Large intestine (tissue), 3 donors: ENCODE measurements at regions not wholly inside any gene's neighbourhood (a gene's known extent, or its start where the extent isn't known, plus 50 kb on each side); places are given as distances from the start of the nearest gene placed in this dataset.

Experiments
- DNase-seq, 2 donors: peaks; one replicate each; pipeline versions ENCODE4 v3.0.0 to v3.0.0-alpha.2; 2013
- H3K27ac ChIP-seq: one replicate; pipeline ENCODE4 v1.5.1; 2013; ENCODE audit warnings: low read length
- H3K27me3 ChIP-seq: 2 replicates; pipeline ENCODE4 v1.6.1; 2013; ENCODE audit warnings: low read length; ENCODE audit not compliant: control insufficient read depth, insufficient read depth
- H3K36me3 ChIP-seq: 2 replicates; pipeline ENCODE4 v1.6.1; 2013; ENCODE audit warnings: low read length; ENCODE audit not compliant: control insufficient read depth, insufficient read depth
- H3K4me1 ChIP-seq: one replicate; pipeline ENCODE4 v1.6.1; 2013; ENCODE audit warnings: low read length; ENCODE audit not compliant: control insufficient read depth, insufficient read depth
- H3K4me3 ChIP-seq: one replicate; pipeline ENCODE4 v1.5.1; 2013; ENCODE audit warnings: low read length
- H3K9me3 ChIP-seq: one replicate; pipeline ENCODE4 v1.6.1; 2013; ENCODE audit warnings: mild to moderate bottlenecking, low read depth, low read length, moderate library complexity; ENCODE audit not compliant: control insufficient read depth
- WGBS: methylation state at CpG from one replicate; pipeline ENCODE4 v1.1.5; 2013; ENCODE audit warnings: low lambda C conversion rate; ENCODE audit not compliant: insufficient coverage; 5-methylcytosine and 5-hydroxymethylcytosine counted together

DNA sequence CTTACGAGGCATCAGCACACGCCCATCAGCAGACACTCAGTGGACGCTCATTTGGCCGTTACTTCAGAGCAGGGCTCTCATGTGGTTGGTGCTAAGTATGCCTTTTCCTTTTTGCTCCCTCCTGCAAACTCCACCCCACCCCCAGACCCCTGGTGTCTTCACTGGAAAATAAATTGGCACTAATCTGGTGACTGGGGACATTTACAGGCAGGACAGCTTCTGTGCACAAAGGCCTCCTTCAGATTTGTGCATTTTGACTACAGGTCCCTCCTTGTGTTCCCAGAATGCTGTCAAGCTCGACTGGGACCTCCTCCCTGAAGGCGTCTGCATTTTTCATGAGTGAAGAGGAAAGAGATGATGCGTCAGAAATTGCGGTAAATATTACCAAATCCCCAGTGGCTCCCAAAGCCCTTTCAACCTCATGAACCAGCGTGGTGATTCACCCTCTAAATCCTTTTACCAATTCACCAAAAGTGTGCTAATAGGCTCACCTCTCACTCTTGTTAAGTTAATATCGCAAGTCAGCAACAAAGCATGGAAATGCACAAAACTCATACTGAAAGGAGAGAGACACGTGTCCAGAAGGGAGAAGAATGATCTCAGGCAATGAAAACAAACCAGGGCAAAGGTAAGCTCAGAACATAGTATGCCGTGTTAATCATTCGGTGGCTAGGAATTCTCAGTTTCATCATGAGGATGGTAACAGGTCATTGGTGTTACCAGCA is 119.0 kb downstream of the NKX6-1 start:
- WGBS: 73% methylated on average over 2 of the region's 13 CpGs
- DNase-seq: peak; percentile 16 to 53
- peaks cover 3% of the 10 kb centered on the region for H3K27me3 ChIP-seq
- H3K4me3 ChIP-seq: no peak overlapping the region
- H3K9me3 ChIP-seq: no peaks in the 10 kb centered on the region
- no peaks in the 10 kb centered on the region for H3K36me3 ChIP-seq
- H3K27ac ChIP-seq: no peak overlapping the region
- no peaks in the 10 kb centered on the region for H3K4me1 ChIP-seq

- peaks cover 3% of the 10 kb centered on the region for H3K27me3 ChIP-seq
- no peaks in the 10 kb centered on the region for H3K4me1 ChIP-seq
- DNase-seq: no peak
- no peaks in the 10 kb centered on the region for H3K36me3 ChIP-seq
- no CpG with 5 or more reads among the region's 4 CpGs for WGBS
- H3K9me3 ChIP-seq: no peaks in the 10 kb centered on the region
- no peak overlapping the region for H3K27ac ChIP-seq
- H3K4me3 ChIP-seq: no peak overlapping the region
These were observed 120.1 kb downstream of the NKX6-1 start for GRCh38 chr4:84378983-84379382.

DNA sequence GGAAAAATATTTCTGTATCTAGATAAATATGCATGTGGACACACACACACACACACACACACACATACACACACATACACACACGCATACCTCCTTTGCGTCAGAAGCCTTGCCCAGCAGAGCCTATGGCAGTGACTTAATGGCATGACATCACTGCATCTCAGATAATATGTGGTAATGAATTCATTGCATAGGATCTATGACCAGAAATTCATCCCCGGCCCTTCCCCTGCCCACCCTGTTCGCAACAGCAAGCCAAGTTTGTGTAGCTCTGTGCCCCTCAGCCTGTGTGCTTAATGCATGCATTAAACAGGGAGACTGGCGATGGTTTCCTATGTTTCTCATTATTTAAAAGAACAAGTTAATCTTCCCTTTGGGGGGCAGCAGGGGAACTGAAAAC is 120.7 kb downstream of the NKX6-1 start:
- Histone ChIP-seq H3K27me3 (peaks cover 3% of the 10 kb centered on the region), H3K36me3 (no peaks in the 10 kb centered on the region), H3K27ac (no peak overlapping the region), H3K4me3 (no peak overlapping the region), H3K9me3 (no peaks in the 10 kb centered on the region), H3K4me1 (no peaks in the 10 kb centered on the region)
- no CpG with 5 or more reads among the region's 5 CpGs for WGBS
- DNase-seq: no peak

DNA sequence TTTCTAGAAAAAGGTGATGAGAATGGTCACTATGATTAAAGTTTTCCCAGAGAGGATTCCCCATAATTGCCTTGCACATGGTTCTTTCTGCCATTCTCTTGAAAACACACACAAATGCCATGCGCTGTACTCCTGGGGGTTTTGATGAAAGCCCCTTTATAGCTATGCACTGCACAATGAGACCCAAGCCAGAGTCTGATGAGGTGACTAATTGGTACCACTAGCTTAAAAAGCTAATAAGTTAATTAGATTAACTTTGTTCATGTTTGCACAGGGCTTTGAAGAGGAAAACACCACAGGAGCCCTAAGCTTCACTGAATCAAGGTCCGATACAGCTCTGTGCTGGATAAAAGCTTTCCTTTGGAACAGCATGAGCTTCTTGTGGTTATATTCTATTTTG is 132.2 kb downstream of the NKX6-1 start:
- Histone ChIP-seq H3K4me1 (no peaks in the 10 kb centered on the region), H3K9me3 (no peaks in the 10 kb centered on the region), H3K27me3 (no peaks in the 10 kb centered on the region), H3K27ac (no peak overlapping the region), H3K36me3 (no peaks in the 10 kb centered on the region), H3K4me3 (no peak overlapping the region)
- no CpG with 5 or more reads among the region's 2 CpGs for WGBS
- no peak for DNase-seq

DNA sequence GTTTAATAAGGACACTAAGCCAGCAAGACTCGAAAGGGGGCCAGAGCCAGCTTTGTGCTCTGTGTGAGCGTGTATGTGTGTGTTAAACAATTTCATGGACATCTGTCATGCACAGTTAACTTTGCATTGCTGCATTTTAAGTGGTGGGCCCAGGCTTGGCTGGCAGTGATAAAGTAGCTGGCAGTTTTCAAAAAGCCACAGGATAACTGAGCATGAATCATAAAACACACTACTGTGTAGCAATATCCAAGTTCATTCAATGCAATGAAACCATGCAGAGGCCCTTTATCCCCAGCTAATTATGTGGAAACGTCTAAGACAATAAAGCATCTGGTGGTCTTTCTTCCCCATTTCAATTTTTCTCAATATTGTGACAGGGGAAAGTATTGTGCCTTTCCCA is 132.9 kb downstream of the NKX6-1 start:
- no CpG with 5 or more reads among the region's 3 CpGs for WGBS

DNA sequence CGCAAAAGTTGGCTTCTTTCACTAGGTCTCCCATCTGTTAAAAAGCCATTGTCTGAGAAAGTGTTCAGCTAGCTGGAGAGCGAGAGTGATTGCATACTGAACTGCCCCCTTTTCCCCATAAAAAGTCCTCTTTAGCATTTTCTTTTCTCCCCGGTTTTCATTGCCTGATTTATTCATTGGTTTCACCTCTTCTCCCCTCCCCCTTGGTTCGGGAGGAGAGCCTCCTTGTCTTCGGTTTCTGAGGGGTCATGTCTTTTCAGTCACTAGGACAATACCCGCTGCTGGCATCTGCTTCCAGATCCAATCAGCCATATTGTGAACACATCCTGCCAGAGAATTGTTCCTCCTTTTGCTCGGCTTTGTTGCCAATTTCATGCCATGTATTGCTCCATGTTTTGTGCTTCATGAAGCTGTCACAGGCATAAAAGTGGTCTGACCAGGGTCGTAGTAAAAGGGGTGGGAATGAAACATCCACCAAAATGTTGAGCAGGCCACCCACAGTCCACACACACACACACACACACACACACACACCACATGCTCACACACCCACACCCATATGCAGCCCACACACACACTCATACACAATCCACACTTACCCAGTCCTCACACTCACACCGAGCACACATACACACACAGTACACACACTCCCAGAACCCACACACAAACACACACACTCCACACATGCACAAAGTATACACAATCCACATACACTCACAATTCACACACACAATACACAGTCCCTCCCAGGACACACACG is 136.0 kb downstream of the NKX6-1 start:
- 53% methylated on average over 2 of the region's 10 CpGs for WGBS
- Histone ChIP-seq H3K4me3 (no peak overlapping the region), H3K36me3 (no peaks in the 10 kb centered on the region), H3K9me3 (no peaks in the 10 kb centered on the region), H3K4me1 (no peaks in the 10 kb centered on the region), H3K27me3 (no peaks in the 10 kb centered on the region), H3K27ac (no peak overlapping the region)
- no peak for DNase-seq

More for the DNA sequence above, 132.9 kb downstream of the NKX6-1 start:
- Histone ChIP-seq H3K4me1 (no peaks in the 10 kb centered on the region), H3K27me3 (no peaks in the 10 kb centered on the region), H3K9me3 (no peaks in the 10 kb centered on the region), H3K27ac (no peak overlapping the region), H3K4me3 (no peak overlapping the region), H3K36me3 (no peaks in the 10 kb centered on the region)
- no peak for DNase-seq

GRCh38 chr4:84342161-84342560 is 156.9 kb downstream of the NKX6-1 start:
- no peak overlapping the region for H3K4me3 ChIP-seq
- no peaks in the 10 kb centered on the region for H3K4me1 ChIP-seq
- H3K36me3 ChIP-seq: no peaks in the 10 kb centered on the region
- no peak for DNase-seq
- no peak overlapping the region for H3K27ac ChIP-seq
- H3K9me3 ChIP-seq: peaks cover 8% of the 10 kb centered on the region
- no peaks in the 10 kb centered on the region for H3K27me3 ChIP-seq
- WGBS: no CpG with 5 or more reads among the region's 3 CpGs

DNA sequence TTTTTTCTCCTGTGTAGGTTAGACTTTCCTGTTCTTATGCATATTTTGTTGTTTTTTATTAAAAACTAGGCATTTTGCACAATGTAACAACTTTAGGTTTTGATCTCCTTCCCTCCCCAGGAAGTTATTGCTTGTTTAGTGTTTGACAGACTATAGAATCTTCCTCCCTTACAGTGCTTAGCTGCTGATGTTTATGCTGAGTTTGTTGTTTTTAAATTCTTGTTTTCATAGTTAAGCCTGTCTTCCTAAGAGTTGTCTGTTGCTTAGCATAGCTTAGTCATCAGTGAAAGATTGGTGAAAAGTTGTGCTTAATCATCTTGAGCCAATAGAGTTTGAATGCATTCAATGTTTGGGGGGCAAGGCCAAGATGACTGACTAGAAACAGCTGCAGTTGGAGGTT is 157.5 kb downstream of the NKX6-1 start:
- Histone ChIP-seq H3K27ac (no peak overlapping the region), H3K9me3 (peaks cover 8% of the 10 kb centered on the region), H3K4me3 (no peak overlapping the region), H3K4me1 (no peaks in the 10 kb centered on the region), H3K36me3 (no peaks in the 10 kb centered on the region), H3K27me3 (no peaks in the 10 kb centered on the region)
- no peak for DNase-seq

- Histone ChIP-seq H3K4me1 (no peaks in the 10 kb centered on the region), H3K4me3 (no peak overlapping the region), H3K9me3 (peaks cover 8% of the 10 kb centered on the region), H3K27ac (no peak overlapping the region), H3K36me3 (no peaks in the 10 kb centered on the region), H3K27me3 (no peaks in the 10 kb centered on the region)
- DNase-seq: no peak
- no CpG with 5 or more reads among the region's 5 CpGs for WGBS
These were observed 160.7 kb downstream of the NKX6-1 start for GRCh38 chr4:84338367-84338766.

GRCh38 chr4:84336964-84337705 is 162.0 kb downstream of the NKX6-1 start:
- no peak for DNase-seq
- Histone ChIP-seq H3K4me3 (no peak overlapping the region), H3K27ac (no peak overlapping the region), H3K4me1 (no peaks in the 10 kb centered on the region), H3K36me3 (no peaks in the 10 kb centered on the region), H3K9me3 (peaks cover 5% of the 10 kb centered on the region), H3K27me3 (no peaks in the 10 kb centered on the region)
- 67% methylated on average over 1 of the region's 3 CpGs for WGBS
